ENCODE measurements at regions not wholly inside any gene's neighbourhood (a gene's known extent, or its start where the extent isn't known, plus 50 kb on each side); places are given as distances from the start of the nearest gene placed in this dataset.

DNA sequence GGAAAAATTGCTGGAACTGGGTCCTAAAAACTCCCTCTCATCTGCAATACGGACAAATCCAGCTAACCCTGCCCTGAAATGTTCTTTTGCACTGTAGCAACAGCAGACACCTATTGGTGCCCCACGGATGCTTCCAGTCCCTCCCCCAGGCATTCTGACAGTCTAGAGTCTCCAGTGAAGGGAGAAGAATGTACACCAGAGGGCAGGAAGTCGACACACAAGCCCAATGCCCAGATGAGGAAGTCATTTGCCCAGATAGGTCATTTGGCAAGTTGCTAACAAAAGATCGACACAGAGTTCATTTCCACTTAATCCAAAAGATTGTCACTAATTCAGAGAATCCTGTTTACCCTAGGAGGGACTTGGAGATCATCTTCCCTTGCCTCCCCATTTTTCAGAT, 293.0 kb upstream of the PRDM1 start:
- no peak for DNase-seq (ENCODE audit: low spot score)

DNA sequence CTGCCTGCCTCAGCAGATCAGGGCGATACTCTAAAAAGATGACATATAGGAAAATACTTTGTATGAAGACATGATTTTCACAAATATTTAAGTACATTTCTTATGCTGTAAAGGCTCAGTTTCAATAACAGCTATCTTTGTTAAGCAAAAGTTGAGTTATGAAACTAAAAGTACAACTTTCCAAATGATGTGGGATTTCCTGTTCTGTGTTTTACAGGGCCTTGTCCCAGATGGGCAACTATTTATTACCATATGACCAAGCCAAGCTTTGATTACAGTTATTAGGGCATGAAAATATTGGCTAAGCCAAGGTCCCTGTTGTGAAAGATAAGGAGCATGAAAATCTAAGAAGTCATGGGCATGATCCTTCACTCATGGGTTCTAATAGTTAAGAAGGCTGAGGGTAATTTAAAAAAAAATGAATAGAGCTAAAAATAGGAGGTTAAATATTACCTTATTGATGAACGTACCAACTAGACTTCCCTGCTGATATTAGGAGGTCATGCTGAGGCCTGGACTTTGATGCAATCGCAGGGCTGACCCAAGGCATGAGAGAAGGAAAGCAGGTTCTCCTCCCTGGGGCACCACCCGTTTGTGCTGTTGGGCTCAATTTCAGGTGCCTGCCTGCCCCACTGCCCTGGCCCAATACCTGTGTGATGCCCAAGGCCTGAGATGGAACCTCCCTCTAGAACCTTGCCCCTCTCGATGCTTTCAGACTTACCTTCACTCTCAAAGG, 294.4 kb upstream of the PRDM1 start:
- no peak for DNase-seq (ENCODE audit: low spot score)

DNA sequence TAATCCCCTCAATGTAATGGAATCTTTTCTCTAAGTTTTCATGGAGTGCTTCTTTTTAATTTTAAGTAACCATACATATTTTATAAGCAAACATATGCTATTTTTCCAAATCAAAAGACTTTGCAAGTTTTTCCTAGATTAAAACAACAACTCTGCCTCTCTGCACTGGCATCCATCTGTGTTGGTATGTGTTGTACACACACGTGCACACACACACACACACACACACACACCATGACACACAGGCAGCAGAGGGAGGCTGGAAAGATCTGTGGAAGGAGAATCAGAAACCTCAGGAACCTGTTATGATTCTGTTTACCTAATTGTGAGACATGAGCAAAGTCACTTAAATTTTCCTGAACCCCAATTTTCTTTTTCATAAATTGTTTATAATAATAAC, 295.0 kb upstream of the PRDM1 start:
- no peak for DNase-seq (ENCODE audit: low spot score)

DNA sequence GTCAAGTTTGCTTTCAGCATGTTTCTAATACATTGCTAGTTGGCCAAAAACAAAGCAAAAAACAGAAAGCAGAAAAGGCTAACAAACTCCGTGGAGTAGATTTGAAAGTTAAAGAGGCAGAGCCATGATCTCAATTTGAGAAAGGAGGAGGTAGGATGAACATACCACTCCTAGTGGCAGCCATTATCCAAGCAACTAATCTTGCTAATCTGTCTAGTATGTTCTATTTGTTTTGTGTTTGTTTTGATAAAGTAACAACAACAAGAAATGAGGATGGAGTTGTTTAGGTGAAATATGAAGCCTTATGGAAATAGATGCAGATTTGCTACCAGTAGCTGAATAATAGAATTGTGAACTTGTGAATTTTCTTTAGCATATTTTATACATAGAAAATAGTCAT, 295.5 kb upstream of the PRDM1 start:
- DNase-seq (ENCODE audit: low spot score) = no peak

DNA sequence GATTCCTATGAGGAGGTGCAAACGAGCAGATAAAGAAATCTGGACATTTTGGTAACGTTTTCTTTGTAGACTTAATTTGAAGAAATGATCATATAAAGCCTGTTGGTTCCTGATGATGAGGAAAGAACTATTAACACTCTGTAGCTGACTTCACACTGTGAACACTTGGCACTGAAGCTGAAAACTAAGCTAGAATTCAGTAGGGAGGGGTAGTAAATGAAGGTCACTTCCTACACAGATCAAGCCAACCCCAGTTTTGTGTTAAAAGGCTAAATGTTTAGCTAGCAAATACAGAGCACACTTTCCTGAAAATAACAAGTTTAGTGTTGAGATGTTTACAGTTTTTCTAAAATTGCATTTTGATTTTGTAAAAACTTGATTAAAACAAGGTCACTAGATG, 296.2 kb upstream of the PRDM1 start:
- no peak for DNase-seq (ENCODE audit: low spot score)

DNA sequence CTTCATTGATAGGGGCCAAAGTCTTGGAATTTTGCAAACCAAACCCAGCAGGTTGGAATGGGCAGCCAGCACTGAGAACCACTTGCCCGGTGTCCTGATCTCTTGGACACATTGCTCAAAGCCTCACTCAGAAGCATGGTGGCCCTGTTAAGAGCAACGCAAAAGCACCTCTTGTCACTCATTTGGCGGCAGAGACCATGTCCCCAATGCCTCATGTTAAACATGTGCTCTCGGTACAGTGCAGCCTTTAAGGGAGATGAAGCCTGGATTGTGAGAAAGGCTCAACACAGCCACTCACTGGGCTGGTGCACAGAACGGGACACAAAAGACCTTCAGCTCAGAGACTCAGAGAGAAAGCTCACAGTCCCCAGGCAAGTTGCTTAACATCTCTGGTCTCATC, 298.4 kb upstream of the PRDM1 start:
- no peak for DNase-seq (ENCODE audit: low spot score)

DNA sequence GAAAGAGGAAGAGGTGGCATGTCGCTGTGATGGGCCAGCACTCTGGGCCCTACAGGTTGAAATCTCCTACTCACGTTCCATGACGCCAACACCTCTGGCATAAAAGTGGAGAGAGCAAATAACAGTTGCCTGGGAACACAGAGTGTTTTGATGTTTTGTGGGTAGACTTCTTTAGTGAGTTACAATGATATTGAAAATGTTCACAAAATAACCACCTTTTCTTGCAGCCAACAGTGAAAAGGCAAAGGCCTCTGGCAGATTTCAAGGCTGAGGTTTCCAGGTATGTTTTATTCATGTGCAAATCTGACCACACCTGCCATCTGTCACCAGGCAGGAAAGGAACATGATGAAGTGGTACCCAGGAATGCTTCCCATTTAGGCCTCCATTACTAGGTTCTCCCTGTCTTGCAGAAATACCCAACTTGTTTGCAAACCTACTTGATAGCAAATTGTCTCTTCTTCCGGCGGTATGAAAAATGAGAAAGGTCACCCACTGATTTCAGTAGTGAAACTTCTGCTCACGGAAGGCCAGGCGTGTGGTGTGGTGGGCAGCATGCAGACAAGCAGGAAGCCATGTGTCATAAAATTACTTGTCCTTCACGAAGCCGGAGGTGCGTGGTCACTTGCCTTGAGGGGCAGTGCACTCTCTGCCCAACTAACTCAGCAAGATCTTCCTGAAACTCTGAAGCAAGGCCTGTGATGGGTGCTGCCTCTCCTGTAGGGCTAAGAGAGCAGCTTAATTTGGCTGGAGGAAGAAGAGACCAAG, 299.1 kb upstream of the PRDM1 start:
- DNase-seq (ENCODE audit: low spot score) = no peak

DNA sequence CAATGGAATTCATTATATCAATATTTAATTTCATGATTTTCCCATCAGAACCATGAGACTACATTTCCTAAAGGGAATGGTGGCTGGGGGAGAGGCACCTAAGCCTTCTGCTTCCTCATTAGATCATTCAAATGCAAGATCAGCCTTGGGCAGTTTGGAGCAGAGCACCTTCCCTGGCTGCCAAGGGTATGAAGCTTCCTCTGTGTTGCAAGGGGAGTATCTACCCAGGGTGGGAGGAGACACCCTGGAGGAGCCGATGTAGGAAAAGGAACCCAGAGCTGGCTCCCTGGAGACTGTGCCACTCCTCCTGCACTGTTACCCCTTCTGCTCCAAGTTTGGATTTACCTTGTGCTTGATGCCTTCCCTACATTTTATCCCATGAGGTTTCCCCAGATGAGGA, 299.7 kb upstream of the PRDM1 start:
- no peak for DNase-seq (ENCODE audit: low spot score)

DNA sequence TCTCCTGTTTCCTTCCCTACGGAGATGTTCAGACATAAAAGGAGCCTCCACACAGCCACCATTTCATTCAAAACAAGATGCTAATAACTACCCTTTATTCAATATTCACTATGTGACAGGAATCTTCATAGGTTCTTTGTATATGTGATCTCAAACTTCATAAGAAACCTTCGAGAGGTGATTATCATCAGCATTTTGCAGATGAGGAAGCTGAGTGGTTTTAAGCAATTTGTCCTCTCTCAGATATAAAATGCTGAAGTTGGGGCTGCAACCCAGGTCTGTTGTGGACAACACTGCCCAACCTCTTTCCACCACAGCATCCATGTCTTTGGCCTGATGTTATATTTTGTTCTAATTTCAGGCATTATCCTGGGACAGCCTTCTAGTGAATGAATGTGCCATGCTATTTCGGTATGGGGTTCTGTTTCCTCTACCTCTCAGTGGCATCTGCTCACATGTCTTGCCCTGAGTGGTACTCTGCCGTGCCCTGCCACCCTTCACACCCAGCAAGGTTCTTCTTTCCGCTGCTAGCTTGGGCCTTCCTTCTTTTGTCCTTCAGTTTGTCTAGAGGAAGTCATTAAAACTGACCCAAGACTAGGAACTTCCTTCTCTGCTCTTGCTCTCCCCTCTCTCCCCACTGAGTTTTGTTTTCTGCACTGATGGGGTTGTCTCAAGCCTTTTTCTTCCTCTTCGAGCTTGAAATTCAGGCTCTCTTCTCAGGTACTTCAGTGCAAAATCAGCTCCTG, 300.9 kb upstream of the PRDM1 start:
- DNase-seq (ENCODE audit: low spot score) = no peak

DNA sequence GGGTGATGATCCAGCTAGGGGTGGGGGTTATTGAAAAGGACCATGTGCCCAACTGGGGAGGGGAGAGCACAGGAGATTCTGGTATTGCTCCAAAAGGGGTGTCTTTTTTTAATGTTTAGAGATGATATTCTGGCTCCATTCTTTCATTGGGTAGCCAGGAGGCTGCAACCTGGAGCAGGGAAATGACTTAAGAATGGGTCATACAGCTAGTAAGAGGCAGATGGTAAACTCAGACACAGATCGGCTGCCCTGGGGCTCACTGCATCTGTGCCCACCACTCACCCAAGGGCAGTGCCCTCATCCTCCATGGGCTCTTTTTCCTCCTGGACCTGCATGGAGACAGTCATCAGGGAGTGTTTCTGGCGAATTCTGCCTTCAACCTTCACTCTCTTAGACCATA, 302.0 kb upstream of the PRDM1 start:
- no peak for DNase-seq (ENCODE audit: low spot score)

DNA sequence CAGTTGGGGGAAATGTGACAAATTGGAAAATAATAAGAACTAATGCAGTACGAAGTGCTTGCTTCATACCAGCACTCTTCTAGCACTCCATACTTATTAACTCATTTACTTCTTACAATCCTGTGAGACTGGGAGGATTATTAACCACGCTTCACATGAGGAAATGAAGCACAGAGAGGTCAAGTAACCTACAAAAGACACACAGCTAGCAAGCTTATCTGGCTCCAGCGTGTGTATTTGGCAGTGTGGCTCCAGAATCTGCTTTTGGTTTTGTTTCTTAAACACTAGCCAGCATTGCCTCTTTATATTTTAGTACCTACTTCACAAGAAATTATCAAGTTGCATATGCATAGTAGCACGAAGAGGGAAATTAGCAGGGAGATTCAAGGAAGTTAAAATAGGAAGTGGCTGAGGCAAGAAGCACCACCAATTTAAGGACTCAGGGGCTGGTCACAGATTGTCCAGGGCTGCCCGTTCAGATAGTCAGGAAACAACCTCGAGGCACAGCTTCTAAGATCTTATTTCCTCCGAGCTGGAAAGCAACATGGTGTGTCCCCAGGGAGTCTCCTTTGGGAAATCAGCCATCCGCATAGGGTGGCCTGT, 302.7 kb upstream of the PRDM1 start:
- no peak for DNase-seq (ENCODE audit: low spot score)

DNA sequence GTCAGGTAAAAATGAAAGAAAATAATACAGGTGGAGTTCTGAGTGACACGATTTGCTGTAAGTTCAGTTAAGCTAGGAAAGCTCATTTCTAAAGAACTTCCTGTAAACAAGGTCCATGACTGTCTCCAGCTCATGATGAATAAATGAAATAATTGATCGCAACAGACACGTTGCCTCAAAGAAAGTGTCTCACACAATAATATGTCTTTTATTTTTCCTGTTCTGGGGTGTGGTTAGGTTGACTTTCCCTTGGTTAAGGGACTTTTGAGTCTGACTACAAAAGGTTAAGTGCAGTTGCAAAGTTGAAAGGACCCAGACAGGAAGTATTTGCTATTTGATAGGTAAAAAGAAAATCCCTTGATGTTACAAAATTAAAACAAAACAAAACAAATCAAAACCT, 304.2 kb upstream of the PRDM1 start:
- no peak for DNase-seq (ENCODE audit: low spot score)

DNA sequence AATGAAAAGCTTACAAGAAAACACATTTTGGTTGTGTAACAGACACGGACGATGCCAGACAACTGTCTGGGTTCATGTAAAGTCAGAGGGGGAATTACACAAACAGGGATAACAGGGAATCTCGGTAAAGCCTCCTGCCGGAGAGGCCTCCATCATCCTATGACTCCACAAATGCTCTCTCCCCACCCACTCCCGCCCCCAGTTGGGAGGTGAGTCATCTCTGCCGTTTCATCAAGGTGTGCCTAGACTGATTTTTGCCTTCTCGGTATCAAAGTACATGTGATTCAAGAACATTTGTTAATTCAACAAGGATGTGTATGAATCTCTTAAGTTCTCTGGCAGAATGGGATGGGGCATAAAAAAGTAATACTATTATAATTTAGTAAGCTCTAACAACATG, 304.9 kb upstream of the PRDM1 start:
- no peak for DNase-seq (ENCODE audit: low spot score)

DNA sequence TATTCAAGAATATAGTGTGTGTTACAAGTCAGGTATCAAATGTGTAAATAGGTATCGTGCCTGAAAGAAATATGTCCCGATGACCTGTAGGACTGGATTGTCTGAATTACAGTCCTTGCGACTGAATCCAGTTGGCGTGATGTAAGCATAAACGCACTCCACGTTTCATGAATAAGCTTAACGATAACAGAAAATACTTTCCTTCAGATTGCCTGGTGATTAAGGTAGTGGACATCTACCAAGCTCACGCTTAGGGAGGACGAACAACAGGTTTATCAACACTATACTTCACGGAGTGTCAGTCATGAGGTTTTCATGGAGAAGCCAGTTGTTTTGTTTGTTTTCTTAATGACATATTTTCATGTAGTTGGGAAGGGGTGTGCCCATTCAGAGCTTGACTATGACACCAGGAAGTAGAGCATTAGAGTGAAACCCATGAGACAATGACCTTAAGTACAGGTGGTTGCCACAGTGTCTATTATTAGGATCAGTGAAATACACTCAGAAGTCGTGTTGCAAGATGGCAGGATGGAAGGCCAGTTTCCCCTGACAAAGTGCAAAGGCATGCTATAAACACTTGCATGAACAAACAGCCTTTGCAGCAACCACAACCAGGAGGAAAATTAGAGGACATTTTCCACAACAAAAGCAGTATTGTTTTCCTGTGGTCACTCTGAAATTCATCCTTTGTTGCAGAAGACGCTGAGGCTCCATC, 305.8 kb upstream of the PRDM1 start:
- no peak for DNase-seq (ENCODE audit: low spot score)

DNA sequence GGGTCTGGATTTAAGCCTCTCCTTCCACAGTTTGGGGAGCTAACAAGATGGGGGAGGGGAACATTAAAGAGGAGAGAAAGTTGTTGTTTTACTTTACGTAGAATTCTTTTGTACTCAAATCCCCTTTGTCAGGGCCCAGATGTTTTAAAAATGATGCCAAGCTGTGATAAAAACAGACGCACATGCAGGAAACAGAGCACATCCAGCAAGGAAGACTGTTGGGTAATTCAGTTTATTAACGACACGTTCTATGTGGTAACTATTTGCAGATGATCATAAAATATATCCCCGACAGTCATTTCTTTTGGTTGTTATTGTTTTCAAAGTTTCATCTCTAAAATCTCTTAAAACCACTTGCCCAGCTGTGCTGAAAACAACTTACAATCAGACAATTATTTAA, 307.0 kb upstream of the PRDM1 start:
- no peak for DNase-seq (ENCODE audit: low spot score)

DNA sequence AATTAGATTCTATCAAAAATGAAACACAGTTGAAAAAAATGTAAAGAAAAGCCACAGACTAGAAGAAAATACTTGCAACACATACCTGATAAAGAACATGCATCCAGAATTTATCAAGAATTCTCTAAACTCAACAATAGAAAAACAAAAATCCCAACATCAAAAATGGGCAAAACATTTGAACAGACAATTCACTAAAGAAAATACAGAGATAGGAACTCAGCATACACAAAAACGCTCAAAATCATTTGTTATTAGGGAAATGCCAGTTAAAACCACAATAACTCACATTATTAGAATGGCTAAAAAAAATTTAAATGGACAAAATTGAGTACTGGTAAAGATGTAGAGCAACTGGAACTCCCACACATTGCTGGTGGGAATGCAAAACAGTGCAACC, 311.0 kb upstream of the PRDM1 start:
- DNase-seq (ENCODE audit: low spot score) = no peak

DNA sequence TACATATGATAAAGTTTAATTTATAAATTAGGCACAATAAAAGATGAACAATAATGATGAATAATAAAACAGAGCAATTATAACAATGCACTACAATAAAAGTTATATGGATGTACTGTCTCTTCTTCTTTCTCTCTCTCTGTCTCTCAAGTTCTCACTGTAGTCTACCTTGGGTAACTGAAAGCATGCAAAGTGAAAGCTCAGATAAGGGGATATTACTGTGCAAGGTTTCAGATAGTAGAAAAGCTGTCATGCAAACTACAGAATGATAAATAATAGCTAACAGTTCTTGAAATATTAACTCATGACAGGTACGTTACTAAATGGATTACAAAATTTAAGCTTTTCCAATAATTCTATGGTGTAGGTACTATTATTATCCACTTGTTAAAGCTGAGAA, 311.9 kb upstream of the PRDM1 start:
- no peak for DNase-seq (ENCODE audit: low spot score)

DNA sequence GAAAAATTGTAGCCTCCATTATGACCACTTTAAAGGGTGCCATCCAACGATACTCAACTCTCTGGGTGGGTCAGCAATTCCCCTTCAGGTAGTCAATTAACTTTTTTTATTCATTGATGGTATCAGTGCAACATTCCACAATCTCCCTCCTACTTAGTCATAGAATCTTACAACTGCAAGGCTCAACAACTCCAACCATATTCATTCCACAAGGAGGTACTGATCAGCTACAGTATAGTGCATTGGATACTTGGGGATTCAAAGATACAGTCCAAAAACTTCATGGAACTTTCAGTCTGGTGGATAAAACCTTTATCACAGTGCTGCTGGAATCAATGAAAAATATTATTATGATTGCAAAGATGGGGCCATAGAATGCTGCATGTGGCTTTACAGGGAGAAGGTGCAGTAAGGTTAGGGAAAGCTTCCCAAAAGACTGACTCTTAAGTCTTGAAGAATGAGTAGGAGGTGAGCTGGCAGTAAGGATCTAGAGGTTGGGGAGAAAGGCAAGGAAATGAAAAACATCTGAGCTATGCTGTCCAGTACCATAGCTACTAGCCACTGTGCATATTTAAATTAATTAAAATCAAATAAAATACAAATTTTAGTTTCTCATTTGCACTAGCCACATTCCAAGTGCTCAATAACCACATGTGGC, 314.7 kb upstream of the PRDM1 start:
- no peak for DNase-seq (ENCODE audit: low spot score)

DNA sequence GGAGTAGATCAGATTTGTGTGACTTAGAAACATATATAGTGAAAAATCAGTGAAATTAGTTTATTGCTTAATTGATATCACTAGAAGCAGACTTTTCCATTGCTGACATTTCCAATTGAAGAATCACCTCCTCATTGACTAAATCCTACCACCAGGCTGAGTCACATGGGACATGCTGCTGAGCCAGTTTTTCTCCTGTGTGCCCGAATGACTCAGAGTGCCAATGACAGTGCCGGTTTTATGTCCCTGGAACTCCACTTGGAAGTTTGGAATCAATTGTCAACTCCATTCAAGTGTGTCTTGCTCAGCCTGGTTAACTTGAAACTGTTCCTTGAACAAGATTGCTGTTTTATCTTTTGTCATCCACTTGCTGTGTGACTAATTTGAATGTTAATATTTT, 316.1 kb upstream of the PRDM1 start:
- no peak for DNase-seq (ENCODE audit: low spot score)

DNA sequence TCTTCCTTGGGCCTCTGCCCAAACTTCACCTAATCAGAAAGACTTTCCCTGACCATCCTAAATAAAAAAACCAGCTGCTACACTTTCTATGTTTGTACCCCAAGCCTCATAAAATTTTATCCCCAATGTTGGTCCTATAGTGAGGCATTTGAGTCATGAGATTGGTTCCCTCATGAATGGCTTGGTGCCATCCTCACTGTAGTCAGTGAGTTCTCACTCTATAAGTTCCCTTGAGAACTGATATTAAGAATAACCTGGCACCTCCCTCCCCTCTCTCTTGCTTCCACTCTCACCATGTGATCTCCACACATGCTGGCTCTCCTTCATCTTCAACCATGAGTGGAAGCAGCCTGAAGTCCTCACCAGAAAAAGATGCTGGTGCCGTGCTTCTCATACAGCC, 316.9 kb upstream of the PRDM1 start:
- no peak for DNase-seq (ENCODE audit: low spot score)

DNA sequence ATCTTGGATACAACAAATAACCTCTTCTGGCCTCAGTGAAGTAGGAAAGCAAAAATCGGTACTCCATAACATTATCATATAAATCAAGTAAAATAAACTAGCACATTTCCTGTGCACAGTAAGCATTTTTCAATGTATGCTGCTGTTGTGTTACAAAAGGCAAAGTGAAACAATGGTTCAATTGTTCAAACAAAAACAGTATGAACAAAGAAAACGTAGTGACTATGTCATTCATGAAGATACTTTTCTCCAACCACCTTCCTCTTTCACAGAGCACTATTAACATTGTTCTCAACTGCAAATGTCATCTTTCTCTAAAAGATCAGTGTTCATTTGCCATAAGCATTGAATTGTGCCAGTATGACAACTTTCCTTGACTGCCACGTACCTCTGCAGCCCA, 318.6 kb upstream of the PRDM1 start:
- no peak for DNase-seq (ENCODE audit: low spot score)

DNA sequence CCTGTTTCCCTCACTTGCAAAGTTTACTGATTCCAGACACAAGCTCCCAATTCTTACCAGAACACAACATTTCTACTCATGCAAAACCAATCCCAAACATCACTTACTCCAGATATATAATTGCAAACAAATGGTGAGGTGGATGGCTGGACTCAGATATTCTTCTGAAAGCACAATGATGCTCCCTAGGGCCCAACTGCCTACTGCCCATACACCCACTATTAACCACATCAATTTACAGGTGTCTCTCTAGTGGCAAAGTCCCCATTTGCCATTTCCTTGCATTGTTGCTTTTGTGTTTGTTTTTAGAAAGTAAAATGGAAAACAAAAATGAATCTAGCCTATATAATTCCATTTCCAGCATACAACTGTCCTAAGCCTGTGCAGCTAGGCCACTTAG, 320.9 kb upstream of the PRDM1 start:
- no peak for DNase-seq (ENCODE audit: low spot score)
